EH (cell line): ENCODE measurements at regions not wholly inside any gene's neighbourhood (a gene's known extent, or its start where the extent isn't known, plus 50 kb on each side); places are given as distances from the start of the nearest gene placed in this dataset.
"Not testable (repeated sequence)": the region's sequence is repeated elsewhere in the genome, so short reads cannot be mapped to it uniquely, and the experiment has no call there.

Experiments
- DNase-seq: peaks from one replicate; pipeline ENCODE4 v3.0.0-alpha.2; 2015; ENCODE audit warnings: low read depth

- no peak for DNase-seq
Measured at GRCh38 chr16:65728167-65728566, 606.3 kb upstream of the CDH11 start.

GRCh38 chr16:65727534-65728137 is 605.8 kb upstream of the CDH11 start:
- DNase-seq: no peak

DNA sequence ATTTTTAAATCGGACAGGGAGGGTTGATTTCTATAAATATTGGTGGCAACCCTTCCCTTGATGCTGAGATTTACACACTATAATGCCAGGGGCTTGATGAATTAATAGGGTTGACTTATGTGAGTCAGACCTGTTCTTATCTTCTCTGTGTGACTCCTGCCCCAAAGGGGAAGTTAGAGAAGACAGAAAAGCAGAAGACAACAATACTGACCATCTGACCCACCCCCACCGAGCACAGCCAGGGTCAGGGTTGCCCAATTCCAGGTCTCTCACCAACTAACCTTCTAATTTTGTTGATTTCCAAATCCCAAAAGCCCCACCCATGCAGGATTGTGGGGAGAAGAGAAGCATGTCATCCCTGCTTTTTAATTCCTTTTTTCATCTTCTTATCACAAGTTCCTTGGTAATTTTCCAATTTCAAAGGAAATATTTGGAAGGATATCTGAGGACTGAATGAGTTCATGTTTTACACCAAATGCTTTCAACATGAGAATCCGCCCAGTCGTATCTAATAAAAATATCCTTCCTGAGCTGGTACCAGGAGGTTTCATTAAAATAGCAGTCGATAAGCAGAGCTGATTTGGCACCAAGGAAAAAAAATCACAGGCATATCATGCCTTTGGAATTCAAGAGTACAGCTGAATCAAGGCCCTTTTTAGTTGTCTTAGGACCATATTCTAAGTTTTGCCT is 603.4 kb upstream of the CDH11 start:
- DNase-seq: peak; percentile 67

DNA sequence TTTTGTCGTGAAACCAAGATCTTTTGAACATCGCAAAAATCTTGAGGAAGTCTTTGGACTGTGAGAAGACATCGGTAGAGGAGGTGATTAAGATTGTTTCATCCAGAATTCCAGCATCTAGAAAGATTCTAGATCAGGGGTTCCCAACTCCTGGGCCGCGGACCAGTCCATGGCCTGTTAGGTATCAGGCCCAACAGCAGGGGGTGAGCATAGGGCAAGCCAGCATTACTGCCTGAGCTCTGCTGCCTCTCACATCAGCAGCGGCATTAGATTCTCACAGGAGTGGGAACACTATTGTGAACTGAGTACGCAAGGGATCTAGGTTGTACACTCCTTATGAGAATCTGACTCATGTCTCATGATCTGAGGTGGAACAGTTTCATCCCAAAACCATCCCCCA is 600.6 kb upstream of the CDH11 start:
- DNase-seq: no peak

GRCh38 chr16:65717846-65718245 is 596.0 kb upstream of the CDH11 start:
- no peak for DNase-seq

DNA sequence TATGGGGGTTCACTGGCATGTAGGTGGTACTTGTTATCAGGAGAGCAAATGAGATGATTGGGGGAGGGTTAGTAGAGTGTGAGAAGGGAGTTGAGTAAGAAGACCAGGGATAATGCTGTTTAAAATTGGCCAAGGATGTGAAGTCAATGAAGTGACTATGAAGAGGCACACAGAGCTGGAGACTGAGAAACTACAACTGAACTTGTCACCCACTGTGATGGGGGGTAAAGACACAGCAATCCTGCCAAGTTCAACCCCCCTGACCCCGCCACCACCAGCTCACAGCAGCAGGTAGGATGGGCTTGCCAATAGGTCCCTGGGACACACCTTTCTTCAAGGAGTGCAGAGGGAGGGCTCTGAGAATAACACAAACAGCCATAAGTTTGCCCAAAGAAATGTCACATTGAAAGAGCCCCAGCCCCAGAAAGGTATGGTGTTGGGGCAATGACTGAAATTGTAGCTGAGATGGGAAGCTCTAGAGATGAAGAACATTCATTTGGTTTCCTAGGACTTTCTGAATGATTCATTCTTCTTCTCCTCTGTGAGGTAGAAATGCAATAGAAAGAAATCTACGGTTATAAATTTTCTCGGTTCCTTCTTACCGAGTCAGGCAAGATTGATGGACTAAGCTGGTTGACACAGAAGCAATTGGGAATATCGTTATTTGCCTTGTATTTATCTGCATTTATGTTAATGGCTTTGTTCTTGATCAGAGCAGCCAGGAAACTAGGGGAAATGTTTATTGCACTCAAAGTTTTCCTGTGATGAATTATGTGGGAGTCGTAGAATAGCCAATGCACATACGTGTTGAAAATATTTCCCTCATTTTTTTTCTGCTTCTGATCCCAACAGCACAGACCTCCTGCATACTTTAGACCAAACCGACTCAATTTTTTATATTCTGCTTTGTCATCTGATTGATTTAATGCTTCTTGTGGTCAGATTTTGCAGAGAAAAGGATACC is 595.2 kb upstream of the CDH11 start:
- DNase-seq: no peak

DNA sequence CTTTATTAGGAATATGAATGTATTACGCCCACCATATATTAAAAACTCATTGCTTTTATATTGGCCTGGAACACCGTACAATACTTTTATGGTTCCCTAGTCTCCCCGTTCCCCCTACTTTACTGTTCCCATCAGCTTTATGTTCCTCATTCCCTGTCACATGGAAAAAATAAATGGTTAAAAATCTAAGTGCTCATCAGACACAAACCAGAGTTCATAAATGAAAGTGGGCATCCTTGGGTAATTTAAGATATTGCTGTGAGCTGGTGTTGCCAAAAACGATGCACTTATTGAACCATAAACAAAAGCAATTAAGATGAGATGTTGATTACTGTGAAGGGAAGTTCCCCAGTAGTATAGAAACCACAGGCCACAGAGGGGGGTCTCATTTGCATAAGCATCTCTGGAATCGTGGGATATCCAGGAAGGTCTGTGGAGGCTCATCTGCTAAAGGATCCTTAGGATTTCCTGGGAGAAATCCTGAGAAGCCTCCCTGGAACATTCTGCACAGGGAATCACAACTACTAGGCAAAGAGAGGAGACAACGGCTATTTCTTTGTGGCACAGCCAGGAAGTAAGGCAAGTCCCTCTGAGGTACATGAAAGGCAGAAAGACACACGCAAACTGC is 591.4 kb upstream of the CDH11 start:
- DNase-seq: no peak

- no peak for DNase-seq
Measured at GRCh38 chr16:65710107-65710506, 588.2 kb upstream of the CDH11 start.

DNA sequence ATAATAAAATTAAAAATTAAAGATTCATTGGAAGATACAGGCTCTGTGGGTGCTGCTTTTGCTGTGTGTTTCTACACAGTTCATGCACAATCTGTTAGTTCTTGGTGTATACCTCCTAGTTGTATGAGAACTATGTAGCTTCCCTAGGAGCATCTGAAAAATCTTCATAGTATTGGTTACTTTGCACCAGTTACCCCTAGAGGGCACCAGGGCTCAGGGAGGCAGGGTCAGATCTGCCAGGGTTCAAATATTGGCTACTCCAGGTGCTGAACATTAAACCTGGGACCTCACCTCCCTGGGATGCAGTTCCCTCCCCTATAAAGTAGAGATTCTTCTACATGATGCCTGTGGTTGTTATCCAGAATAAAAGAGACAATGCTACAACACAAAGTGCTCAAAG is 583.0 kb upstream of the CDH11 start:
- DNase-seq: no peak

DNA sequence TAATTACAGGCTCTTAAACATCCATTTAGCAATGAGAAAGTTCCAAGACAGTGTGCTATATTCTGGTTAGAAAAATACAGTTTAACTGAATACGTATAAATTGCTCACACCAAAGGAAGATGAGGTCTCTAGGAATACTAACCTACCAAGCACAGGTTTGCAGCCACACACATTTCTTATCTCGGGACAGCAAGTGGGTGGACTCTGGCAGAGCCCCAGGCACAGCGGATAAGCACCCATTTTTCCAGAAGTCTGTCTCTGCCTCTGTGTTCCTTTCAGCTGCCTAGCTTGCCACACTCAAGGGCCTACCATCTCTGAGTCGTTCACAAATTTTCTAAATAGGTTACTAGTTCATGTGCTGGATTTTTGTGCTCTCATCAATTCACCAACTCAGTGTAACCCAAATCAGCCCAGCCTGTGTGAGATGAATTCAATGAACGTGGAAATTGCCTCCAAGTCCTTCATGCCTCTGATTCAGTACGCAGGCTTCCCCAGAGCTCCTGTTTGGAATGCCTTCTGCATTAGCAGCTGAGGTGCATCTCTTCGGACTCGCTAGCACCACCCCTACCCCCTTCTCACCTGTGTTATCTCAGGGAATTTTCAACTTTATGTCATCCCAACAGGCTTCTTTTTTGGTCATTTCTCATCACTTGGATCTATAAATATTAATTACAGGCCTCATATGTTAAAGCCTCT is 581.0 kb upstream of the CDH11 start:
- DNase-seq: no peak

DNA sequence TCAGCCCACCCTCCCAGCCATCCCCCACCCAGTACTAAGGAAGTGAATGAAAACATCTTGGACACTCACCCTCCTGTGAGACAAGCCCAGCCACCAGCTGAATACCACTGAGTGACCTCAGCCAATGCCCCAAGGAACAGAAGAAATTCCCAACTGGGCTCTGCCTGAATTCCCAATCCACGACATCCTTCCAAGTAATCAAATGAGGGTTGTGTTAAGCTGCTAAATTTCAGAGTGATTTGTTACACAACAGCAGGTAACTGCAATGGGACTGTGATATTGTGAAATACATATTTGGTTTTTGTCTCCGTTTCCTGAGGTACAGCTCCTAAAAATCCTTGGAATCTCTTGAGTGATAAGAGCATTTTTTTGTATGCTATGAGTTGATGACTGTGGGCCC is 578.7 kb upstream of the CDH11 start:
- DNase-seq: peak; percentile 43

DNA sequence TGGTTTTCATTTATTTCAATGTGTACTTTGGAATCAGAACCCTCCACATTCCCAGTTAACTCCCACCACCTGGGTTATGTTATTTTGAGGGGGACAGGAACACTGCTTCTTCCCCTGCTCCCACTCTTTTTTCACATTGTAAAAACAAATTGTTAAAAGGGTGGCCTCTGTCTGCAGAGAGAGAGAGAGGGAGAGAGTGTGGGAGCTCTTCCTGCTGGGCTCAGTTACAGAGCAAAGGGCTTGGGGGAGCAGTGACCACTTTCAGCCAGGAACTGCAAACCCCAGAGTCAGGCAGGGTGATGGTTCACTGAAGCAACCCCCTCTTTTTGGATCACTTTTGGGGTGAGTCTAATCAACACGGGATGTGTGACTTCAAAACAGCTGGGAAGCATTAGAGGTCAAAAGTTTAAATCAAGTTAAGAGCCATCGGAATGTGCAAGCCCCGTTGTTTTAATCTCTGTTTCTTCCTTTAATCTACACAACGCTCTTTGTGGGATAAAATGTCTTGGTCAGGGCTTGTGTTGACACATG is 577.0 kb upstream of the CDH11 start:
- DNase-seq: peak; percentile 52

DNA sequence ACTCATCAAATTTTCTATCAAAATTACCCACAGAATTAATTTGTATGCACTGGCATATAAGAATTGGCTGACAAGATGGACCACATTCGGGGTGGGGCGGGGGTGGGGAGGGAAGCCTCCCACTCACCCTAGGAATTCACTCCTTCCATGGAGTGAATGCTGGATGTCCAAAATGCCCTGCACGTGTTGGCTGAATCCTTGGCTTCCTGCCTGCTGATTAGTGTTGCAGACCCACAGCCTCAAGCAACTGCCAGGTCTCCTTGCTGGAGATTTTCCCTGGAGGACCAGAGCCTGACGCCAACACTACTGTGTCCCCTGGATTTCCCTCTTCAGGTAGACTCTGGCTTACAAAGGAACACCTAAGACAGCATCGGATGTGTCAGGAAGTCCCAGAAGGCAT is 575.7 kb upstream of the CDH11 start:
- no peak for DNase-seq

DNA sequence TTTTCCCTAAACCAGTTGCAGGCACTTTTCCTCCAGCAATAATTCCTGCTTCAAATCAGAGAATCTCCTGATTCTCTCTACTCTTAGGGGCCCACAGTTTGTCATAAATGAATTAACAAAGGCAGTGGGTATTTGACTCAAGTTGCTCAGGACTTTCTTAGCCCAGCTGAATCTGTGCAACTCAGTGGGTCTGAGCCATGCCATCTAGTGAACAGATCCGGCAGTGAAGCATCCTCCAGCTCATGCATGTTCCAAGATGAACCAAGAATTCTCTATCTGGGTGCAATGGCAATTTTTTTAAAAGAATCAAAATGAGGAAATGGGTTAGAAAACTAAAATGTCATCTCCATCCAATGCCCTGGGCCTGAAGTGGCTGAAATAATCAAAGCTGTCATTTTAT is 575.2 kb upstream of the CDH11 start:
- DNase-seq: peak; percentile 15

DNA sequence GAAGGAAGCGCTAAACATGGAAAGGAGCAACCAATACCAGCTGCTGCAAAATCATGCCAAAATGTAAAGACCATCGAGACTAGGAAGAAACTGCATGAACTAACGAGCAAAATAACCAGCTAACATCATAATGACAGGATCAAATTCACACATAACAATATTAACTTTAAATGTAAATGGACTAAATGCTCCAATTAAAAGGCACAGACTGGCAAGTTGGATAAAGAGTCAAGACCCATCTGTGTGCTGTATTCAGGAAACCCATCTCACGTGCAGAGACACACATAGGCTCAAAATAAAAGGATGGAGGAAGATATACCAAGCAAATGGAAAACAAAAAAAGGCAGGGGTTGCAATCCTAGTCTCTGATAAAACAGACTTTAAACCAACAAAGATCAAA is 570.0 kb upstream of the CDH11 start:
- not testable (repeated sequence) for DNase-seq

GRCh38 chr16:65689726-65690125 is 567.9 kb upstream of the CDH11 start:
- no peak for DNase-seq

DNA sequence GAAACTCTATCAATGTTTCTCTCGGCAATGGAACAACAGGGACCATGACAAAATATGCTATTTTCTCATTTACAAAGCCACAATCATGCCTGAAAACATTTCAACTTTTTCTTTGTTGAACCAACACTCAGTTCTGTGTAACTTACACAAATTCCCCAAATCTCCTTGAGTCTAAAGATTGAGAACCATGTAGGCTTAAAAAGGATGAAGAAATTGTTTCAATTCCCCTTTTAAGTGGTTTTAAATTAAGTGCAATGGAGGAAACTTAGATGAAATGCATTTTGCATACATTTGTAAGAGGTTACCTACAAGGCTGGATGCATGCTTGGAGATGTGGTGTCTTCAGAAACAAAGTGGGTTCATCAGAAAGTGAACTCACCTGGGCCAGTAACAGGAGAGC is 566.4 kb upstream of the CDH11 start:
- DNase-seq: no peak

GRCh38 chr16:65684230-65684629 is 562.4 kb upstream of the CDH11 start:
- no peak for DNase-seq

DNA sequence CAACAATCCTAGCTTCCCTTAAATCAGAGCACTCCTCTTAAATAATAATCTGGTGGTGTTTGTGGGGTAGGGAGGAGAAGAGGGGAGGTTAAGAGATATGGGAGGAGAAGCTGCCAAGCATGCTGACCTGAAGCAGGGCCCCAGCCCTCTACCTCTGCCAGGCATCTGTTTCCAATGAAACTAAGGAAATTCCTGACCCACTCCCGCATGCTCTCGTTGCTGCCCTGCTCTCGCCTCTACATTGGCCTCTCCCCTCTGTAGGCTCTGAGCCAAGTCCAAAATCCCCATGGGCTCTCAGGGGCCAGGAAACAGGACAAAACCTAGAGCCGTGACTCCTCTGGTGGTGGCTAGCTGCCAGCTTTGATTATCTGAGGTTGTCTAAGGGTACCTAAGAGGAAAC is 559.5 kb upstream of the CDH11 start:
- DNase-seq: no peak

DNA sequence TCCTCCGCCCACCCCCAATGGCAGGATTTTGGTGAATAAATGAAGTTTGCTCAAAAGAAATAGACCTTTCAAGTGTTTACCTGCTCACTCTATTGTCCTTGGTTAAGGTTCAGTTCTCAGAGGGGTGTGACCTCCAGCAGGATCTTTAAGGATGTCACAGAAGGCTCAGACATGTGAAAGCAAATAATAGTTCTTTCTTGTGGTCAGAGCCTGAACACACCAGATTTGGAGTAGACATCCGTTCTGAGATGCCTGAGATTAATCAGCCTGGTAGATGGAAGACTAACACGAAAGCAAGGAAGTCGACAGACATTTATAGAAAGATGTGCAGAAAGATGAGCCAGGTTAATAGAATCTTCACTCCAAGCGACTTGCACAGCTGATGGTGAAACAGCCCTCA is 557.9 kb upstream of the CDH11 start:
- DNase-seq: no peak

GRCh38 chr16:65675161-65675560 is 553.3 kb upstream of the CDH11 start:
- DNase-seq: no peak

GRCh38 chr16:65672960-65673359 is 551.1 kb upstream of the CDH11 start:
- peak; percentile 48 for DNase-seq
